KMS-11 (cell line): ENCODE measurements at regions not wholly inside any gene's neighbourhood (a gene's known extent, or its start where the extent isn't known, plus 50 kb on each side); places are given as distances from the start of the nearest gene placed in this dataset.

Source experiments
- H2AFZ ChIP-seq: fragments of 200-600 bp; sonication (generic); 2 replicates; pipeline ENCODE4 v1.6.1; 2016; ENCODE audit warnings: antibody characterized with exemption, mixed run types, low read depth
- H3K27ac ChIP-seq: fragments of 200-600 bp; sonication (generic); 2 replicates; pipeline ENCODE4 v1.6.1; 2016; ENCODE audit warnings: mild to moderate bottlenecking, mixed run types
- H3K27me3 ChIP-seq: fragments of 200-600 bp; sonication (generic); 2 replicates; pipeline ENCODE4 v1.6.1; 2017; ENCODE audit warnings: mild to moderate bottlenecking, low read depth, mixed run types, moderate library complexity; ENCODE audit not compliant: insufficient read depth
- H3K36me3 ChIP-seq: fragments of 200-600 bp; sonication (generic); 2 replicates; pipeline ENCODE4 v1.6.1; 2017; ENCODE audit warnings: mild to moderate bottlenecking, mixed run types; ENCODE audit not compliant: insufficient read depth
- H3K4me1 ChIP-seq: fragments of 200-600 bp; sonication (generic); 2 replicates; pipeline ENCODE4 v1.6.1; 2016; ENCODE audit warnings: mild to moderate bottlenecking, low read depth, mixed run types; ENCODE audit not compliant: poor library complexity, severe bottlenecking
- H3K4me2 ChIP-seq: fragments of 200-600 bp; sonication (generic); 2 replicates; pipeline ENCODE4 v1.7.0; 2016; ENCODE audit warnings: mild to moderate bottlenecking, mixed run types
- H3K4me3 ChIP-seq: fragments of 200-600 bp; sonication (generic); IDR thresholded peaks from 2 replicates; pipeline ENCODE4 v1.6.1; 2017; ENCODE audit warnings: low read depth, low read length, mixed read lengths; ENCODE audit not compliant: insufficient read depth
- H3K79me2 ChIP-seq: fragments of 200-600 bp; sonication (generic); 2 replicates; pipeline ENCODE4 v1.6.1; 2016; ENCODE audit warnings: low read depth, mixed run types; ENCODE audit not compliant: insufficient read depth
- H3K9ac ChIP-seq: fragments of 200-600 bp; sonication (generic); 2 replicates; pipeline ENCODE4 v1.6.1; 2016; ENCODE audit warnings: mild to moderate bottlenecking, mixed run types
- H4K20me1 ChIP-seq: fragments of 200-600 bp; sonication (generic); 2 replicates; pipeline ENCODE4 v1.6.1; 2016; ENCODE audit warnings: mild to moderate bottlenecking, mixed run types; ENCODE audit not compliant: insufficient read depth
- TF ChIP-seq, protein P1 (sequence below): fragments of 200-600 bp; sonication (generic); conservative IDR thresholded peaks from 2 replicates; pipeline ENCODE4 v1.6.1; 2017; ENCODE audit warnings: low read depth, mild to moderate bottlenecking, antibody characterized with exemption, low read length, moderate library complexity, mixed read lengths

- TF ChIP-seq, protein P1, sequence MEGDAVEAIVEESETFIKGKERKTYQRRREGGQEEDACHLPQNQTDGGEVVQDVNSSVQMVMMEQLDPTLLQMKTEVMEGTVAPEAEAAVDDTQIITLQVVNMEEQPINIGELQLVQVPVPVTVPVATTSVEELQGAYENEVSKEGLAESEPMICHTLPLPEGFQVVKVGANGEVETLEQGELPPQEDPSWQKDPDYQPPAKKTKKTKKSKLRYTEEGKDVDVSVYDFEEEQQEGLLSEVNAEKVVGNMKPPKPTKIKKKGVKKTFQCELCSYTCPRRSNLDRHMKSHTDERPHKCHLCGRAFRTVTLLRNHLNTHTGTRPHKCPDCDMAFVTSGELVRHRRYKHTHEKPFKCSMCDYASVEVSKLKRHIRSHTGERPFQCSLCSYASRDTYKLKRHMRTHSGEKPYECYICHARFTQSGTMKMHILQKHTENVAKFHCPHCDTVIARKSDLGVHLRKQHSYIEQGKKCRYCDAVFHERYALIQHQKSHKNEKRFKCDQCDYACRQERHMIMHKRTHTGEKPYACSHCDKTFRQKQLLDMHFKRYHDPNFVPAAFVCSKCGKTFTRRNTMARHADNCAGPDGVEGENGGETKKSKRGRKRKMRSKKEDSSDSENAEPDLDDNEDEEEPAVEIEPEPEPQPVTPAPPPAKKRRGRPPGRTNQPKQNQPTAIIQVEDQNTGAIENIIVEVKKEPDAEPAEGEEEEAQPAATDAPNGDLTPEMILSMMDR = no peak
- H3K36me3 ChIP-seq = no peaks in the 10 kb centered on the region
- no peaks in the 10 kb centered on the region for H4K20me1 ChIP-seq
- no peak overlapping the region for H3K4me2 ChIP-seq
- no peak overlapping the region for H2AFZ ChIP-seq
- H3K27ac ChIP-seq = no peak overlapping the region
- no peak overlapping the region for H3K9ac ChIP-seq
- no peaks in the 10 kb centered on the region for H3K79me2 ChIP-seq
- H3K4me1 ChIP-seq = no peaks in the 10 kb centered on the region
- H3K4me3 ChIP-seq = no peak overlapping the region
- no peaks in the 10 kb centered on the region for H3K27me3 ChIP-seq
Measured at GRCh38 chr4:106628586-106629267, 260.1 kb upstream of the GIMD1 start.

DNA sequence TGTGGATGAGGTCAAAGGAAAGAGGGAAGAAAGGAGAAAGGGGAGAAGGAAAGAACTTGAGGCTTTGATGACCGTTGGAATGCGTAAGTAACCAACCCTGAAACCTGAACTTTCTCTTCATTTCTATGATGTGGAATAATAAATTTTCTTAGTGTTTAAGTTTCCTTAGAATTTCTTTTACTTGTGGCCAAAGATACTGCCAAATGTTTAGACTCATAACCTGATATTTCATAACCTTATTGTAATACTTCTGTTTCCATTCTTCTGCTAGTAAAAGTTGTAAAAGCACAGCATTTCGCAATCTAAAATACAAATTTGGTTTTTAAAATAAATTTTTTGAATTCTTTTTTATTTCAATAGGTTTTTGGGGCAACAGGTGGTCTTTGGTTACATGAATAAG lies 258.5 kb upstream of the GIMD1 start:
- Histone ChIP-seq H3K4me2 (no peak overlapping the region), H4K20me1 (no peaks in the 10 kb centered on the region), H2AFZ (no peak overlapping the region), H3K79me2 (no peaks in the 10 kb centered on the region), H3K27me3 (no peaks in the 10 kb centered on the region), H3K36me3 (no peaks in the 10 kb centered on the region), H3K4me1 (no peaks in the 10 kb centered on the region), H3K27ac (no peak overlapping the region), H3K9ac (no peak overlapping the region), H3K4me3 (no peak overlapping the region)
- TF ChIP-seq, protein P1 = no peak

DNA sequence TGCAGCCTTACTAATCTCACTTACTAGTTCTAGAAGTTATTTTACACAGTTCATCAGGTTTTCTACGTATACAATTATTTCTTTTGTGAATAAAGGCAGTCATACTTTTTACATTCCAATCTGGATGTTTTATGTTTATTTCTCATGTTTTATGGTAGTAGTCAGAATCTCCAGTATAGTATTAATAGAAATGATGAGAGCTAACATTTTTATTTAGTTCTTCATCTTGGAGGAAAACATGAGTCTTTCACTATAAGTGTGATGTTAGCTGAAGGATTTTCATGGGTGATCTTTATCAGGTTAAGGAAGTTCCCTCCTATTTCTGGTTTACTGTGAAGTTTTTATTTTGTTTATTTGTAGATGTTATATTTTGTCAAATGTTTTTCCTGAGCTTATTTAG lies 256.1 kb upstream of the GIMD1 start:
- TF ChIP-seq, protein P1 = no peak
- no peak overlapping the region for H3K9ac ChIP-seq
- H3K27ac ChIP-seq = no peak overlapping the region
- no peak overlapping the region for H3K4me3 ChIP-seq
- H3K36me3 ChIP-seq = no peaks in the 10 kb centered on the region
- H2AFZ ChIP-seq = no peak overlapping the region
- no peaks in the 10 kb centered on the region for H4K20me1 ChIP-seq
- H3K4me1 ChIP-seq = no peaks in the 10 kb centered on the region
- H3K27me3 ChIP-seq = no peaks in the 10 kb centered on the region
- no peak overlapping the region for H3K4me2 ChIP-seq
- H3K79me2 ChIP-seq = no peaks in the 10 kb centered on the region

GRCh38 chr4:106618956-106619355 lies 250.4 kb upstream of the GIMD1 start:
- Histone ChIP-seq H4K20me1 (no peaks in the 10 kb centered on the region), H3K27me3 (no peaks in the 10 kb centered on the region), H3K4me3 (no peak overlapping the region), H3K9ac (no peak overlapping the region), H3K4me2 (no peak overlapping the region), H3K79me2 (no peaks in the 10 kb centered on the region), H3K36me3 (no peaks in the 10 kb centered on the region), H3K27ac (no peak overlapping the region), H2AFZ (no peak overlapping the region), H3K4me1 (no peaks in the 10 kb centered on the region)
- TF ChIP-seq, protein P1 = no peak
